ENCODE measurements at regions not wholly inside any gene's neighbourhood (a gene's known extent, or its start where the extent isn't known, plus 50 kb on each side); places are given as distances from the start of the nearest gene placed in this dataset.

GRCh38 chr5:82635561-82636288 is 357.6 kb upstream of the RPS23 start (continued):
- no peak for TF ChIP-seq SATB2 (CRISPR knock-in tag; IDR thresholded peaks at IDR 0.05)
- TF ChIP-seq ATF4 (CRISPR knock-in tag; IDR thresholded peaks at IDR 0.05): peak in 1 of 2 experiments; percentile 82; a peak in 1 of 4 replicates
- TF ChIP-seq HES4 (CRISPR knock-in tag; IDR thresholded peaks at IDR 0.05; ENCODE audit: borderline replicate concordance): no peak
- no peak for TF ChIP-seq YY1 (IDR thresholded peaks at IDR 0.05; ENCODE audit: insufficient read depth, insufficient replicate concordance, low read depth, low read length)
- TF ChIP-seq POLR2AphosphoS2 (IDR thresholded peaks at IDR 0.05; ENCODE audit: low read depth, low read length): no peak
- no peak for TF ChIP-seq ZNF496 (CRISPR knock-in tag; IDR thresholded peaks at IDR 0.05; ENCODE audit: insufficient replicate concordance)
- TF ChIP-seq MED8 (CRISPR knock-in tag; IDR thresholded peaks at IDR 0.05; ENCODE audit: insufficient replicate concordance): no peak
- no peak for TF ChIP-seq ZNF263 (CRISPR knock-in tag; IDR thresholded peaks at IDR 0.05)
- TF ChIP-seq ZMYM3 (CRISPR knock-in tag; IDR thresholded peaks at IDR 0.05): no peak; the same call in 1 of the 2 replicates
- TF ChIP-seq, protein P1, sequence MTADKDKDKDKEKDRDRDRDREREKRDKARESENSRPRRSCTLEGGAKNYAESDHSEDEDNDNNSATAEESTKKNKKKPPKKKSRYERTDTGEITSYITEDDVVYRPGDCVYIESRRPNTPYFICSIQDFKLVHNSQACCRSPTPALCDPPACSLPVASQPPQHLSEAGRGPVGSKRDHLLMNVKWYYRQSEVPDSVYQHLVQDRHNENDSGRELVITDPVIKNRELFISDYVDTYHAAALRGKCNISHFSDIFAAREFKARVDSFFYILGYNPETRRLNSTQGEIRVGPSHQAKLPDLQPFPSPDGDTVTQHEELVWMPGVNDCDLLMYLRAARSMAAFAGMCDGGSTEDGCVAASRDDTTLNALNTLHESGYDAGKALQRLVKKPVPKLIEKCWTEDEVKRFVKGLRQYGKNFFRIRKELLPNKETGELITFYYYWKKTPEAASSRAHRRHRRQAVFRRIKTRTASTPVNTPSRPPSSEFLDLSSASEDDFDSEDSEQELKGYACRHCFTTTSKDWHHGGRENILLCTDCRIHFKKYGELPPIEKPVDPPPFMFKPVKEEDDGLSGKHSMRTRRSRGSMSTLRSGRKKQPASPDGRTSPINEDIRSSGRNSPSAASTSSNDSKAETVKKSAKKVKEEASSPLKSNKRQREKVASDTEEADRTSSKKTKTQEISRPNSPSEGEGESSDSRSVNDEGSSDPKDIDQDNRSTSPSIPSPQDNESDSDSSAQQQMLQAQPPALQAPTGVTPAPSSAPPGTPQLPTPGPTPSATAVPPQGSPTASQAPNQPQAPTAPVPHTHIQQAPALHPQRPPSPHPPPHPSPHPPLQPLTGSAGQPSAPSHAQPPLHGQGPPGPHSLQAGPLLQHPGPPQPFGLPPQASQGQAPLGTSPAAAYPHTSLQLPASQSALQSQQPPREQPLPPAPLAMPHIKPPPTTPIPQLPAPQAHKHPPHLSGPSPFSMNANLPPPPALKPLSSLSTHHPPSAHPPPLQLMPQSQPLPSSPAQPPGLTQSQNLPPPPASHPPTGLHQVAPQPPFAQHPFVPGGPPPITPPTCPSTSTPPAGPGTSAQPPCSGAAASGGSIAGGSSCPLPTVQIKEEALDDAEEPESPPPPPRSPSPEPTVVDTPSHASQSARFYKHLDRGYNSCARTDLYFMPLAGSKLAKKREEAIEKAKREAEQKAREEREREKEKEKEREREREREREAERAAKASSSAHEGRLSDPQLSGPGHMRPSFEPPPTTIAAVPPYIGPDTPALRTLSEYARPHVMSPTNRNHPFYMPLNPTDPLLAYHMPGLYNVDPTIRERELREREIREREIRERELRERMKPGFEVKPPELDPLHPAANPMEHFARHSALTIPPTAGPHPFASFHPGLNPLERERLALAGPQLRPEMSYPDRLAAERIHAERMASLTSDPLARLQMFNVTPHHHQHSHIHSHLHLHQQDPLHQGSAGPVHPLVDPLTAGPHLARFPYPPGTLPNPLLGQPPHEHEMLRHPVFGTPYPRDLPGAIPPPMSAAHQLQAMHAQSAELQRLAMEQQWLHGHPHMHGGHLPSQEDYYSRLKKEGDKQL (CRISPR knock-in tag; IDR thresholded peaks at IDR 0.05; ENCODE audit: low read depth): peak; percentile 96
- no peak; the same call in 1 of the 2 replicates for TF ChIP-seq ZNF543 (CRISPR knock-in tag; IDR thresholded peaks at IDR 0.05)
- TF ChIP-seq FOXO4 (CRISPR knock-in tag; conservative IDR thresholded peaks at IDR 0.05): no peak
- no peak for TF ChIP-seq MXD1 (CRISPR knock-in tag; IDR thresholded peaks at IDR 0.05)
- peak; percentile 87 for TF ChIP-seq ERF (CRISPR knock-in tag; IDR thresholded peaks at IDR 0.05)
- TF ChIP-seq SP4 (CRISPR knock-in tag; IDR thresholded peaks at IDR 0.05): no peak
- no peak for TF ChIP-seq ZNF18 (CRISPR knock-in tag; IDR thresholded peaks at IDR 0.05; ENCODE audit: insufficient replicate concordance)
- peak; percentile 58 for TF ChIP-seq SOX13 (IDR thresholded peaks at IDR 0.05)
- TF ChIP-seq SOX13 (CRISPR knock-in tag; conservative IDR thresholded peaks at IDR 0.05 in 1 of 2, IDR thresholded peaks at IDR 0.05 in 1 of 2): peak in 1 of 2 experiments; percentile 95; a peak in 2 of 4 replicates
- TF ChIP-seq PPARG (CRISPR knock-in tag; conservative IDR thresholded peaks at IDR 0.05): peak; percentile 84

All from HepG2 (cell line).